ENCODE measurements at regions not wholly inside any gene's neighbourhood (a gene's known extent, or its start where the extent isn't known, plus 50 kb on each side); places are given as distances from the start of the nearest gene placed in this dataset.

GRCh38 chr21:35394634-35395369 lies 345.7 kb upstream of the RUNX1 start:
- TF ChIP-seq CTCF (IDR thresholded peaks at IDR 0.05) = no peak
- TF ChIP-seq POLR2A (IDR thresholded peaks at IDR 0.05) = no peak

Data from thyroid gland (tissue), 4 donors.